ENCODE measurements at regions not wholly inside any gene's neighbourhood (a gene's known extent, or its start where the extent isn't known, plus 50 kb on each side); places are given as distances from the start of the nearest gene placed in this dataset.
"Not testable (repeated sequence)": the region's sequence is repeated elsewhere in the genome, so short reads cannot be mapped to it uniquely, and the experiment has no call there.

- TF ChIP-seq POLR2AphosphoS5 (IDR thresholded peaks at IDR 0.05; ENCODE audit: low read length); CTCF (IDR thresholded peaks at IDR 0.05 in 2 of 3, conservative IDR thresholded peaks at IDR 0.05 in 1 of 3; ENCODE audit: control insufficient read depth in 2 of 3, extremely low read depth in 1 of 3, insufficient read depth in 1 of 3, low read depth in 3 of 3, low read length in 3 of 3); ZBTB33 (IDR thresholded peaks at IDR 0.05); SIX5 (IDR thresholded peaks at IDR 0.05; ENCODE audit: low read depth, low read length, severe bottlenecking); FOXM1 (IDR thresholded peaks at IDR 0.05; ENCODE audit: low read depth, low read length); JUND (IDR thresholded peaks at IDR 0.05; ENCODE audit: low read depth, low read length); PBX3 (IDR thresholded peaks at IDR 0.05; ENCODE audit: insufficient replicate concordance, low read depth, low read length); ZBTB11 (CRISPR knock-in tag; IDR thresholded peaks at IDR 0.05); BRCA1 (IDR thresholded peaks at IDR 0.05; ENCODE audit: low read depth, low read length); TAF1 (IDR thresholded peaks at IDR 0.05; ENCODE audit: borderline replicate concordance, low read depth, low read length): not testable (repeated sequence)
Measured at GRCh38 chr5:74970891-74971290, 81.5 kb downstream of the GCNT4 start.
